Gastroesophageal sphincter (tissue), 4 donors: ENCODE measurements at regions not wholly inside any gene's neighbourhood (a gene's known extent, or its start where the extent isn't known, plus 50 kb on each side); places are given as distances from the start of the nearest gene placed in this dataset.

Experiments used
- ATAC-seq: fragments of 150-250 bp; one replicate; pipeline ENCODE4 v1.9.1; 2016; ENCODE audit warnings: mild to moderate bottlenecking, moderate library complexity
- H3K27ac ChIP-seq, 4 donors: fragments of 200-600 bp; sonication (generic) in 3 of 4; 1 replicate in 3 of 4; 2 replicates in 1 of 4; pipeline ENCODE4 v1.5.1; 2016 to 2019
- H3K27me3 ChIP-seq: fragments of 200-600 bp; sonication (generic); one replicate; pipeline ENCODE4 v1.5.1; 2019
- H3K36me3 ChIP-seq, 2 donors: fragments of 200-600 bp; sonication (generic); one replicate each; pipeline ENCODE4 v1.5.1; 2019; ENCODE audit warnings: control low read depth in 1 of 2
- H3K4me1 ChIP-seq, 3 donors: fragments of 200-600 bp; sonication (generic); 1 replicate in 2 of 3; 2 replicates in 1 of 3; pipeline ENCODE4 v1.5.1; 2016 to 2019; ENCODE audit warnings: control low read depth in 2 of 3
- H3K4me3 ChIP-seq, 2 donors: fragments of 200-600 bp; sonication (generic); one replicate each; pipeline ENCODE4 v1.5.1; 2019; ENCODE audit warnings: mild to moderate bottlenecking in 1 of 2, moderate library complexity in 1 of 2
- H3K9me3 ChIP-seq, 3 donors: fragments of 200-600 bp; sonication (generic); one replicate each; pipeline ENCODE4 v1.5.1; 2017 to 2019; ENCODE audit warnings: control low read depth in 2 of 3
- CTCF ChIP-seq, 4 experiments: fragments of 200-600 bp in 2 of 4; fragments of 450-650 bp in 2 of 4; sonication (generic) in 1 of 4; IDR thresholded peaks; one replicate each; pipeline ENCODE4 v1.5.1; 2017 to 2019; ENCODE audit warnings: antibody characterized with exemption in 4 of 4, mild to moderate bottlenecking in 2 of 4, moderate library complexity in 2 of 4
- EP300 ChIP-seq: sonication (generic); formaldehyde crosslinking; IDR thresholded peaks from one replicate; pipeline ENCODE4 v1.6.1; 2017; ENCODE audit warnings: antibody characterized with exemption, mild to moderate bottlenecking
- POLR2A ChIP-seq, 2 donors: fragments of 450-650 bp; IDR thresholded peaks; one replicate each; pipeline ENCODE4 v1.6.1; 2017; ENCODE audit warnings: antibody characterized with exemption in 2 of 2, mild to moderate bottlenecking in 2 of 2, moderate library complexity in 1 of 2
- POLR2AphosphoS5 ChIP-seq: sonication (generic); formaldehyde crosslinking; IDR thresholded peaks from one replicate; pipeline ENCODE4 v1.6.1; 2017; ENCODE audit warnings: antibody characterized with exemption
- WGBS, 2 donors: methylation state at CpG; one replicate each; pipeline ENCODE4 v1.1.5; 2018; ENCODE audit warnings: low coverage in 1 of 2; 5-methylcytosine and 5-hydroxymethylcytosine counted together

DNA sequence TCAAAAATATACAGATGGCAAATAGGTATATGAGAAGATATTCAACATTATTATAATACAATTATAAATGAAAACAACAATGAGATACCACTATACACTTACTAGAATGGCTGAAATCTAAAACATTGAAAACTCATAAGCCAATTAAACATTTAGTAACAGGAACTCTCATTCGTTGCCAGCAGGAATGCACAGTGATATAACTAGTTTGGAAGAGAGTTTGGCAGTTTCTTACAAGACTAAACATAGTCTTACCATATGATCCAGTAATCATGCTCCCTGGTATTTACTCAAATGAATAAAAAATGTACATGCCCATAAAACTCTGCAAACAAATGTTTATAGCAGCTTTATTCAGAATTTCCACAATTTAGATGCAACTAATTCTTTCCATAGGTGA, 476.2 kb upstream of the COBL start:
- WGBS, 2 donors = 48 to 60% methylated on average over 1 of the region's 1 CpG
- Histone ChIP-seq H3K4me3 (no peak overlapping the region), H3K27ac (no peak overlapping the region), H3K36me3 (no peaks in the 10 kb centered on the region), H3K4me1 (no peaks in the 10 kb centered on the region), H3K9me3 (peaks cover 0 to 8% (median 0%) of the 10 kb centered on the region in 3 donors), H3K27me3 (no peaks in the 10 kb centered on the region)
- ATAC-seq = no peak
- no peak for TF ChIP-seq POLR2AphosphoS5
- no peak for TF ChIP-seq EP300
- no peak for TF ChIP-seq POLR2A (IDR thresholded peaks at IDR 0.05)
- TF ChIP-seq CTCF (IDR thresholded peaks at IDR 0.05) = no peak

- Histone ChIP-seq H3K4me1 (no peaks in the 10 kb centered on the region), H3K36me3 (no peaks in the 10 kb centered on the region), H3K27me3 (no peaks in the 10 kb centered on the region), H3K9me3 (peaks cover 0 to 8% (median 0%) of the 10 kb centered on the region in 3 donors), H3K4me3 (no peak overlapping the region), H3K27ac (no peak overlapping the region)
- no peak for TF ChIP-seq POLR2AphosphoS5
- TF ChIP-seq EP300 = no peak
- TF ChIP-seq POLR2A (IDR thresholded peaks at IDR 0.05) = no peak
- no peak for TF ChIP-seq CTCF (IDR thresholded peaks at IDR 0.05)
- ATAC-seq = no peak
Measured at GRCh38 chr7:51789489-51789888, 472.9 kb upstream of the COBL start.

DNA sequence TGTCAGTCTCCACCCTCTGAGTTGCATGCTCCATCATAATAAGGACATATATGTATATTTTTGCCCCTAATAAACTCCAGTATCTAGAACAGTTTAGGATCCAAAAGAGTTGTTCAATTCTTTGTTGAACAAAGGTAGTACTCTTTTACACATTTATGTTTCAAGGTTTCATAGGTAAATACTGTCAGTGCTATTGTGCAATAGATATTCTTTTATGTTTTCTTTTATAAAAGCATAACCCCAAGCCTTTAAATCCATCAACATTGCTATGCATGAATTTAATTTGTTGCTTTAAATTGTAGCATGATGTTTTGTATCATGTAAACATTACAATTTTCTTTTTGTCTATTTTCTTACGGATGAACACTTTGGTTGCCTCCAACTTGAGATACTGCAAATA, 469.7 kb upstream of the COBL start:
- TF ChIP-seq POLR2AphosphoS5 (no peak), POLR2A (IDR thresholded peaks at IDR 0.05) (no peak), EP300 (no peak)
- 87 to 94% methylated on average over 1 of the region's 1 CpG for WGBS, 2 donors
- Histone ChIP-seq H3K4me3 (no peak overlapping the region), H3K27me3 (no peaks in the 10 kb centered on the region), H3K27ac (no peak overlapping the region), H3K36me3 (no peaks in the 10 kb centered on the region), H3K4me1 (no peaks in the 10 kb centered on the region), H3K9me3 (no peaks in the 10 kb centered on the region)
- ATAC-seq = no peak

DNA sequence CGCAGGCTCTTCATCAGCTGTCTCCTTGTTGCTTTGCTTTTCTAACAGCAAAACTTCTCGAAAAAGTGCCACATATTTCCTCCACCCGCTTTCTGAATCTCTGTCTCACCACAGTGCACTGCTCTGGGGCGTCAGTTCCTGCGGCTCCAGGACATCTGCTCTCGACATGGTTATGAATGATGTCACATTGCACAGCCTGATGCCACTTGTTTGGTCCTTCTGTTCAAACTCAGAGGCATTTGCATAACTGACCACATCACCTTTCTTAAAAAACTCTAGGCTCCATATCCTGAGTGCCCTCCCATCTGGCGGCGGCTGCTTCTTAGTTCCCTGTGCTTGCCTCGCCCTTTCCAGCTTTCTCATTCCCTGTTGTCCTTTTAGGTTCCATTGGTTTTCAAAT, 469.3 kb upstream of the COBL start:
- Histone ChIP-seq H3K9me3 (no peaks in the 10 kb centered on the region), H3K36me3 (no peaks in the 10 kb centered on the region), H3K4me1 (no peaks in the 10 kb centered on the region), H3K27me3 (no peaks in the 10 kb centered on the region), H3K27ac (no peak overlapping the region), H3K4me3 (no peak overlapping the region)
- ATAC-seq = no peak
- 83 to 86% methylated on average over 9 of the region's 9 CpGs for WGBS, 2 donors
- TF ChIP-seq EP300 = no peak
- no peak for TF ChIP-seq CTCF (IDR thresholded peaks at IDR 0.05)
- no peak for TF ChIP-seq POLR2AphosphoS5
- TF ChIP-seq POLR2A (IDR thresholded peaks at IDR 0.05) = no peak

- no peaks in the 10 kb centered on the region for H3K27me3 ChIP-seq
- TF ChIP-seq POLR2AphosphoS5 (no peak), CTCF (IDR thresholded peaks at IDR 0.05) (no peak)
- no peak overlapping the region for H3K4me3 ChIP-seq
- WGBS, 2 donors = 70 to 79% methylated on average over 2 to 4 of the region's 4 CpGs
- no peaks in the 10 kb centered on the region for H3K36me3 ChIP-seq
- no peak for ATAC-seq
- H3K27ac ChIP-seq = no peak overlapping the region
- no peaks in the 10 kb centered on the region for H3K4me1 ChIP-seq
- H3K9me3 ChIP-seq = no peaks in the 10 kb centered on the region
Measured at GRCh38 chr7:51785171-51785570, 468.6 kb upstream of the COBL start.

GRCh38 chr7:51783241-51783640, 466.6 kb upstream of the COBL start:
- H3K4me3 ChIP-seq = no peak overlapping the region
- TF ChIP-seq EP300 = no peak
- TF ChIP-seq POLR2AphosphoS5 = no peak
- no peak for TF ChIP-seq CTCF (IDR thresholded peaks at IDR 0.05)
- no peak for TF ChIP-seq POLR2A (IDR thresholded peaks at IDR 0.05)
- ATAC-seq = no peak
- no peaks in the 10 kb centered on the region for H3K9me3 ChIP-seq
- no peaks in the 10 kb centered on the region for H3K27me3 ChIP-seq
- no peaks in the 10 kb centered on the region for H3K36me3 ChIP-seq
- WGBS, 2 donors = 24 to 28% methylated on average over 2 of the region's 2 CpGs
- no peak overlapping the region for H3K27ac ChIP-seq
- no peaks in the 10 kb centered on the region for H3K4me1 ChIP-seq
